Activated B cell treated with CpG ODN at 0.5 μM for 24 hours (primary cell): ENCODE measurements at regions not wholly inside any gene's neighbourhood (a gene's known extent, or its start where the extent isn't known, plus 50 kb on each side); places are given as distances from the start of the nearest gene placed in this dataset.

ENCODE experiments used
- ATAC-seq: fragments of 200-7000 bp; cut with Tn5 transposase; one replicate; pipeline ENCODE4 v1.10.0; 2021; ENCODE audit warnings: low read depth, mild to moderate bottlenecking, moderate library complexity
- CTCF ChIA-PET: fragments of 350-600 bp; sonication (Branson Sonifier 250); formaldehyde crosslinking; loops from one replicate; lab custom pipeline; 2021; ENCODE audit warnings: antibody characterized with exemption; lab: Charles Lee
- POLR2A ChIA-PET: fragments of 350-600 bp; sonication (Branson Sonifier 250); formaldehyde crosslinking; loops from one replicate; lab custom pipeline; 2021; ENCODE audit warnings: antibody characterized with exemption; lab: Charles Lee
- DNase-seq: peaks from one replicate; pipeline ENCODE4 v3.0.0; 2022
- H3K27ac Mint-ChIP-seq: one replicate; pipeline ENCODE4 v1.8.0; 2020; ENCODE audit warnings: mixed read lengths
- H3K27me3 Mint-ChIP-seq: one replicate; pipeline ENCODE4 v1.8.0; 2021; ENCODE audit warnings: mixed read lengths
- H3K36me3 Mint-ChIP-seq: one replicate; pipeline ENCODE4 v1.8.0; 2021; ENCODE audit warnings: low read depth, mixed read lengths
- H3K4me1 Mint-ChIP-seq: one replicate; pipeline ENCODE4 v1.8.0; 2021; ENCODE audit warnings: mixed read lengths
- H3K4me3 Mint-ChIP-seq: one replicate; pipeline ENCODE4 v1.8.0; 2020; ENCODE audit warnings: mild to moderate bottlenecking, mixed read lengths
- H3K9me3 Mint-ChIP-seq: one replicate; pipeline ENCODE4 v1.8.0; 2020; ENCODE audit warnings: mixed read lengths
- intact Hi-C: fragments of 100-400 bp; cut with micrococcal nuclease; formaldehyde crosslinking; loops from one replicate; pipeline ENCODE4 v1.15.1; 2024
- TF ChIP-seq, protein P1 (sequence below): fragments of 200-600 bp; IDR thresholded peaks from one replicate; pipeline ENCODE4 v1.8.0; 2022; ENCODE audit warnings: antibody characterized with exemption, mild to moderate bottlenecking

DNA sequence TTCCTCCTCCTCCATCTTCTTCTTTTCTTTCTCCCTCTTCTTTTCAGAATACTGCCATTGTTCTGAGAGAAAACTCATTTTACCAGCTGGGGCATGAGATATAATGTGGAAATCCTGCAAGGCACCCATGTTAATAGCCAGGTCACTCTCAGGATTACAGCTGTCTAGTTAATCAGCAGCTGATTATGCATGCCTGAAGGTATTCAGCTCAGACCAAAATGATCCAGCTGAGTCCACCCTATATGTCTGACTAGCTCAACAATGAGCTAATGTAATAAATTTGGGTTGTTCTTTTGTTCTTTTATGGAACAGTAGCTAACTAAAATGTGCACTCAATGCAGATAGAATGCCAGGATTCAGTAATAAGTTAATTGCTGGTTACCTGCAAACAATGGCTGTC is 441.4 kb downstream of the KDM5D start:
- ChIA-PET POLR2A (no interaction called here), CTCF (no interaction called here)
- H3K36me3 Mint-ChIP-seq: no peaks in the 10 kb centered on the region
- DNase-seq (no peak), ATAC-seq (no peak)
- H3K9me3 Mint-ChIP-seq: peaks cover 6% of the 10 kb centered on the region
- H3K4me3 Mint-ChIP-seq: no peak overlapping the region
- intact Hi-C loops: no loop called here
- TF ChIP-seq, protein P1, sequence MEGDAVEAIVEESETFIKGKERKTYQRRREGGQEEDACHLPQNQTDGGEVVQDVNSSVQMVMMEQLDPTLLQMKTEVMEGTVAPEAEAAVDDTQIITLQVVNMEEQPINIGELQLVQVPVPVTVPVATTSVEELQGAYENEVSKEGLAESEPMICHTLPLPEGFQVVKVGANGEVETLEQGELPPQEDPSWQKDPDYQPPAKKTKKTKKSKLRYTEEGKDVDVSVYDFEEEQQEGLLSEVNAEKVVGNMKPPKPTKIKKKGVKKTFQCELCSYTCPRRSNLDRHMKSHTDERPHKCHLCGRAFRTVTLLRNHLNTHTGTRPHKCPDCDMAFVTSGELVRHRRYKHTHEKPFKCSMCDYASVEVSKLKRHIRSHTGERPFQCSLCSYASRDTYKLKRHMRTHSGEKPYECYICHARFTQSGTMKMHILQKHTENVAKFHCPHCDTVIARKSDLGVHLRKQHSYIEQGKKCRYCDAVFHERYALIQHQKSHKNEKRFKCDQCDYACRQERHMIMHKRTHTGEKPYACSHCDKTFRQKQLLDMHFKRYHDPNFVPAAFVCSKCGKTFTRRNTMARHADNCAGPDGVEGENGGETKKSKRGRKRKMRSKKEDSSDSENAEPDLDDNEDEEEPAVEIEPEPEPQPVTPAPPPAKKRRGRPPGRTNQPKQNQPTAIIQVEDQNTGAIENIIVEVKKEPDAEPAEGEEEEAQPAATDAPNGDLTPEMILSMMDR: no peak
- H3K27me3 Mint-ChIP-seq: no peaks in the 10 kb centered on the region
- H3K27ac Mint-ChIP-seq: no peak overlapping the region
- H3K4me1 Mint-ChIP-seq: no peaks in the 10 kb centered on the region

DNA sequence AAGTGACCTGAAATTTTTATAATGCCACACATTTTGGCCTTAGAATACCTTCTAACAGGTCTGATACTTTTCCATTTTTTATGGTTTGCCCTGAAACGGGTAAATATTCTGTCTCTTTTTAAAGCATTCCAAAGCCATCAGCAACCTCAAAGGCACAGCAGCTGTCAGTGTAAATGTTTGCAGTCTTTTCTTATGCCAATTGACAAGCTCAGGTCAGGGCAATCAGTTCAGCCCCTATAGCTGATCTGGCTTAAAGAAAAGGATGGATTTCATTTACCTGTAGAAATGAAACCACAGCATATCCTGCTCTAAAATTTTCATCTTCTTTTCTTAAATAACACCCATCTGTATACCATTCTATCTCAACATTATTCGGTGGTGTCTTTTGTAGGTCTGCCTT is 453.6 kb downstream of the KDM5D start:
- Mint-ChIP-seq H3K4me3 (no peak overlapping the region), H3K36me3 (no peaks in the 10 kb centered on the region), H3K9me3 (no peaks in the 10 kb centered on the region), H3K27ac (no peak overlapping the region), H3K27me3 (no peaks in the 10 kb centered on the region), H3K4me1 (no peaks in the 10 kb centered on the region)
- ATAC-seq: no peak
- ChIA-PET CTCF (no interaction called here), POLR2A (no interaction called here)
- intact Hi-C loops: no loop called here
- DNase-seq: no peak
- TF ChIP-seq, protein P1: no peak

DNA sequence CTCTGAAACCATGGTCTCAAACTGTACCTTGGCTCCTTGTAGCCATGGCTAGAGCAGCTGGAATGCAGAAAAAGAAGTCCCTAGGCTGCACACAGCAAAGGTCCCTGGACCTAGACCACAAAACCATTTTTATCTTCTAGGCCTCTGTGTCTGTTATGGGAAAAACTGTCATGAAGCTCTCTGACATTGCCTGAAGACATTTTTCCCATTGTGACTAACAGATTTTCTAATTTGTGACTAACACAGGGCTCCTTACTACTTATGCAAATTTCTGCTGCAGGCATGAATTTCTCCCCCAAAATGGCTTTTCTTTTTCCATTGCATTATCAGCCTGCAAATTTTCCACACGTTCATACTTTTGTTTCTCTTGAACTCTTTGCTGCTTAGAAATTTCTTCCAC is 470.4 kb downstream of the KDM5D start:
- TF ChIP-seq, protein P1: no peak
- Mint-ChIP-seq H3K4me3 (no peak overlapping the region), H3K4me1 (no peaks in the 10 kb centered on the region), H3K27ac (no peak overlapping the region), H3K9me3 (no peaks in the 10 kb centered on the region), H3K36me3 (no peaks in the 10 kb centered on the region), H3K27me3 (no peaks in the 10 kb centered on the region)
- intact Hi-C loops: no loop called here
- ChIA-PET CTCF (no interaction called here), POLR2A (no interaction called here)
- ATAC-seq (no peak), DNase-seq (no peak)

- no peaks in the 10 kb centered on the region for H3K27me3 Mint-ChIP-seq
- intact Hi-C loops: no loop called here
Measured at GRCh38 chrY:19268331-19268730, 476.2 kb downstream of the KDM5D start.

DNA sequence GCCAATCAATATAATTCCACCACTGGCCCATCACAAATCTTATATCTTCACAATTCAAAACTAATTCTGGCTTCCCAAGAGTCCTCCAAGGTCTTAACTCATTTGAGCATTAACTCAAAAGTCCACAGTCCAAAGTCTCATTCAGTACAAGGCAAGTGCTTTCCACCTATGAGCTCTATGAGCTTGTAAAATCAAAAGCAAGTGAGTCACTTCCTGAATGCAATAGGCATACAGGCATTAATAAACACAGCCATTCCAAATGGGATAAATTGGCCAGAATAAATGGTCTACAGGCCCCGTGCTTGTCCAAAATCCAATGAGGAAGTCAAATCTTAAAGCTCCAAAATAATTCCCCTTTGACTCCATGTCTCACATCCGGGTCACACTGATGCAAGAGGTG is 479.1 kb downstream of the KDM5D start:
- H3K4me3 Mint-ChIP-seq: no peak overlapping the region
- H3K4me1 Mint-ChIP-seq: no peaks in the 10 kb centered on the region
- TF ChIP-seq, protein P1: no peak
- ChIA-PET CTCF (no interaction called here), POLR2A (no interaction called here)
- DNase-seq (no peak), ATAC-seq (no peak)
- no peaks in the 10 kb centered on the region for H3K36me3 Mint-ChIP-seq
- H3K27me3 Mint-ChIP-seq: no peaks in the 10 kb centered on the region
- intact Hi-C loops: no loop called here
- H3K9me3 Mint-ChIP-seq: no peaks in the 10 kb centered on the region
- no peak overlapping the region for H3K27ac Mint-ChIP-seq

More at GRCh38 chrY:19268331-19268730, 476.2 kb downstream of the KDM5D start:
- no peaks in the 10 kb centered on the region for H3K4me1 Mint-ChIP-seq
- TF ChIP-seq, protein P1: no peak
- H3K36me3 Mint-ChIP-seq: no peaks in the 10 kb centered on the region
- ATAC-seq (no peak), DNase-seq (no peak)
- no peaks in the 10 kb centered on the region for H3K9me3 Mint-ChIP-seq
- CTCF ChIA-PET: no interaction called here
- POLR2A ChIA-PET: no interaction called here
- H3K4me3 Mint-ChIP-seq: no peak overlapping the region
- no peak overlapping the region for H3K27ac Mint-ChIP-seq
